GM12873 (cell line): ENCODE measurements at regions not wholly inside any gene's neighbourhood (a gene's known extent, or its start where the extent isn't known, plus 50 kb on each side); places are given as distances from the start of the nearest gene placed in this dataset.

Experiments used
- CTCF ChIP-seq: IDR thresholded peaks from 2 replicates; pipeline ENCODE4 v1.5.1; 2012; ENCODE audit warnings: low read depth, mild to moderate bottlenecking, moderate library complexity, low read length, control low read depth; ENCODE audit not compliant: insufficient read depth; ENCODE audit errors: missing control alignments

- TF ChIP-seq CTCF: no peak
Measured at GRCh38 chr2:167336213-167336612, 447.9 kb downstream of the XIRP2 start.

DNA sequence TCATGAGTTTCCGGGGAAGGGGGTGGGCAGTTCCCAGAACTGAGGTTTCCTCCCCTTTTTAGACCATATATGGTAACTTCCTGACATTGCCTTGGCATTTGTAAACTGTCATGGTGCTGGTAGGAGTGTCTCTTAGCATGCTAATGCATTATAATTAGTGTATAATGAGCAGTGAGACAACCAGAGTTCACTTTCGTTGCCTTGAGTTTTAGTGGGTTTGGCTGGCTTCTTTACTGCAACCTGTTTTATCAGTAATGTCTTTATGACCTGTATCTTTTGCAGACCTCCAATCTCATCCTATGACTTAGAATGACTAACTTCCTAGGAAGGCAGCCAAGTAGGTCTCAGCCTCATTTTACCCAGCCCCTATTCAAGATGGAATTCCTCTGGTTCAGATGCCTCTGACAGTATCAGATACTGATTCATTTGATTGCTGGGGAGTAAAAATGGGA, 447.3 kb downstream of the XIRP2 start:
- no peak for TF ChIP-seq CTCF

DNA sequence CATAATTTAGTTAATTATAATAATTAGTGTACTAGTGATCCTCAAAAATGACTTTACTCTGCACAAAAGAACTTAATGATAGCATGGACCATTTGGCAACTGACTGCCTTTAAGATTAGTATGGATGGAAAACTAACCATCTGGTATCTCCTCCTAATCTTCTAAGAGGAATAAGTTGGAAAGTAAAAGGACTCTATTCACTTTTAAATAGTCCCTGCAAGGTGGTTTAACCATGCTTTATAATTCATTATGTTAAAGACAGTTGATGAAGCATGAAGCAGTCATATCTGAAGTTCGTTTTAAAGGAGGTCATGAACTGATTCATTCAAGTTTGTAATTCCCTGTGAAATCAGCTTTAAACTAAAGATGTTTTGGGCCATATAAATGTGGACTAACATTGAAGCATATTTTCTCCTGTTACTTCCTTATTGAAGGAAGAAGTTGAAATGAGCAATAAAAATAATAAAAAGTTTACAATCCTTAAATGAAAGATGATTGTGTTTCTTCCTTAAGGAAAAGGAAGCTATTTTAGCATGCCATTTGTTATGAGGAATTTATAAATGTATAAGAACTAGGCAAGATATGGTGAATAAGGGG, 446.0 kb downstream of the XIRP2 start:
- TF ChIP-seq CTCF: no peak

- TF ChIP-seq CTCF: no peak
Measured at GRCh38 chr2:167333245-167333644, 445.0 kb downstream of the XIRP2 start.

- no peak for TF ChIP-seq CTCF
Measured at GRCh38 chr2:167332358-167332757, 444.1 kb downstream of the XIRP2 start.

GRCh38 chr2:167331636-167332232, 443.5 kb downstream of the XIRP2 start:
- TF ChIP-seq CTCF: peak; percentile 47

DNA sequence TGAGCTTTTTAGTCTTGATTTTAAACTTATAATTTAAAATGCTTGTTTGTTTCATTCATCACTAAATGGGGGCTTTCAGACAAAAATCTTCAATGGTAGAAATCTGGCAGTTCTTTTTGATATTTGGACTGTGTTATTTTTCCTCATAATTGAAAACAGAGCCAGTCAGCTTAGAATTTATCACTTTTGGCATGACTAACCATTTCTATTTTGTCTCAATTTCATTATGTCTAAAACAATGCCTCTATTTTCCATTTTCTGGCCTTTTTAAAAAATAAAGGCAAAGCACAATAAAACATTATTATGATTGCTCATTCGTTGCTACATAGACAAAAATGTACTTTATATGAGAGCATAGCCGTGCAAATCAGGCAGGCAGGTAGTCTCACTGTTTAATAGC, 434.5 kb downstream of the XIRP2 start:
- no peak for TF ChIP-seq CTCF

DNA sequence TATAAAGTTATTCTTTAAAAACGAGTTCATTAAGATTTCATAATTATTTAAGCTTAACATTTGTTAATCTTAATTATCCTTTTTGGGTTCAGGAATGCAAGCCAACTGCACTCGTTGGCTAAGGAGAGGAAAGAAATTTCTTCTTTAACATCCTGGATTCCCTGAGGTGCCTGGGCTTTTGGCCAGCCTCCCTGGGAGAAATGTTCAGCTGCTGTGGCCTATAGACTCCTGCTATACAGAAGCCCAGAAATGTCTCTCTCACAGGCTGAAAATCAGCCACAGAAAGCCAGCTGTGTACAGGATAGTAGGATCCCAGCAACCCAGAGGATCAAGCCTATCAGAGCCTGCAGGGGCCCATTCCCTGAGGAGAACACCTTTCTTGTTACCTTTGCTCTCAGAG, 430.3 kb downstream of the XIRP2 start:
- no peak for TF ChIP-seq CTCF
